Stimulated activated CD8-positive, alpha-beta memory T cell treated with anti-CD3 and anti-CD28 coated beads, Interleukin-12 subunit alpha, Interleukin-12 subunit beta, amount 100 ng/mL, for 24 hours (primary cell): ENCODE measurements at regions not wholly inside any gene's neighbourhood (a gene's known extent, or its start where the extent isn't known, plus 50 kb on each side); places are given as distances from the start of the nearest gene placed in this dataset.

Experiments used
- DNase-seq: peaks from one replicate; pipeline ENCODE4 v3.0.0-alpha.2; 2020; ENCODE audit errors: extremely low read depth

- no peak for DNase-seq
Observed at GRCh38 chr13:106433066-106433465, 102.4 kb downstream of the EFNB2 start.

DNA sequence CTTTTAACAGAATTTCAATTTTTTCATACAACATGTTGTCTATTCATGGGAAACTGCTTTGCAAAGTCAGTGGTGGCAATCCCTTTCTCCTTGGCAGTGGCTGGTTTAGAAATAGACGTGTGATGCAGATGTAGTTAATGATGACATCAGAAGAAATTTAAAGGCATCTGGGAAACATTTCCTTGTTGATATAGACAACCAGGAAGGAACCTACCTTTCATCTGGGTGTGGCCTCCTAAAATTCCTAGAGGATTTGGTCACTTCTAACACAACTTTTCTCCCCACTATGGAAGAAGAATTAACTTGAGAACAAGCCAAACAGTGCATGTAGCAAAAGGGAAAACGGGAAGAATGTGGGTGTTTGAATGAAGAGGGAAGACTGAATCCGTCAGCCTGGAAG, 102.8 kb downstream of the EFNB2 start:
- DNase-seq = no peak

- no peak for DNase-seq
Observed at GRCh38 chr13:106426909-106427308, 108.6 kb downstream of the EFNB2 start.

DNA sequence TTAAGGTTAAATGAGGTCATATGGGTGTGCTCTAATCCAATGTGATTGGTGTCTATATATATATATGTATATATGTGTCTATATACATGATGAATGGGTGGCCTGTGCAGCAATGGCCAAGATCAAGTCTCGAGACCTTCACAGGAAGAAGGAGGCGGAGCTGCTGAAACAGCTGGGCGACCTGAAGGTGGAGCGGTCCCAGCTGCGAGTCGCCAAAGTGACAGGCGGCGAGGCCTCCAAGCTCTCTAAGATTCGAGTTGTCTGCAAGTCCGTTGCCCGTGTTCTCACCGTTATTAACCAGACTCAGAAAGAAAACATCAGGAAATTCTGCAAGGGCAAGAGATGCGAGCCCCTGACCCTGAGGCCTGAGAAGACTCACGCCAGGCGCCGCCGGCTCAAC, 109.8 kb downstream of the EFNB2 start:
- no peak for DNase-seq

DNA sequence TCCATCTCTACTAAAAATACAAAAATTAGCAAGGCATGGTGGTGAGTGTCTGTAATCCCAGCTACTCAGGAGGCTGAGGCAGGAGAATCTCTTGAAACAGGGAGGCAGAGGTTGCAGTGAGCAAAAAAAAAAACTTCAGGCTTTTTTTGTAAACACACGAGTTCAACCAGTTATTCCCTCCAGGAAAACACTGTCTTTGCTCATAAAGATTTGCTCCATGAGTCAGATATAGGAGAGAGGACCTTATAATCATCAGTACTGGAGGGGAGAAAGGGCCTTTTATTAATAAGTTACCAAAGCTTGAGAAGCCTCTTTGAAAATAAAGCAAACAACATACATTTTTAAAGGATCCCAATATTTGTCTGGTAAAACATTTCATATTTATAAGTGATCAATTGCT, 110.7 kb downstream of the EFNB2 start:
- DNase-seq = no peak

DNA sequence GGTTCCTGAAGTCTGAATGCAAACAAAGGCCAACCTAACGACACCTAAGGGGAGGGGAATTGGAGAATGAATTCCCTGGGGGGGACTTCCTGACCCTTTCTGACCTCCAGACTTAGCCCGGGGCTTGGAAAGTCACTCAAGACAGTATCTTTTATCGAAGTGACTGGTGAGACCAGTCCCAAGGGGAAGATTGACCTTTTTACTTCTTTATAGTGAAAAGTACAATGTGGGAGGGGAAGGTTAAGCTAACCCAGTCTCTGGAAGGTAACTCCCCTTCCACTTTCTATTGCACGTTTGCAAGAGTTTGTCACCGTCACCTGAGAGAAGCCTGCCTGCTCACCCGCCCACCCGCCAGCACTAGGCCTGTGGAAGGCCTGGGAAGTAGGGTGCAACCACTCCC, 111.9 kb downstream of the EFNB2 start:
- no peak for DNase-seq

GRCh38 chr13:106418556-106418955, 116.9 kb downstream of the EFNB2 start:
- DNase-seq = no peak

GRCh38 chr13:106417467-106418110, 117.9 kb downstream of the EFNB2 start:
- no peak for DNase-seq

- DNase-seq = no peak
Observed at GRCh38 chr13:106416645-106417044, 118.8 kb downstream of the EFNB2 start.

- DNase-seq = no peak
Observed at GRCh38 chr13:106415971-106416370, 119.5 kb downstream of the EFNB2 start.

- no peak for DNase-seq
Observed at GRCh38 chr13:106415442-106415841, 120.0 kb downstream of the EFNB2 start.

GRCh38 chr13:106407338-106407737, 128.1 kb downstream of the EFNB2 start:
- DNase-seq = no peak

GRCh38 chr13:106405731-106406130, 129.7 kb downstream of the EFNB2 start:
- no peak for DNase-seq

DNA sequence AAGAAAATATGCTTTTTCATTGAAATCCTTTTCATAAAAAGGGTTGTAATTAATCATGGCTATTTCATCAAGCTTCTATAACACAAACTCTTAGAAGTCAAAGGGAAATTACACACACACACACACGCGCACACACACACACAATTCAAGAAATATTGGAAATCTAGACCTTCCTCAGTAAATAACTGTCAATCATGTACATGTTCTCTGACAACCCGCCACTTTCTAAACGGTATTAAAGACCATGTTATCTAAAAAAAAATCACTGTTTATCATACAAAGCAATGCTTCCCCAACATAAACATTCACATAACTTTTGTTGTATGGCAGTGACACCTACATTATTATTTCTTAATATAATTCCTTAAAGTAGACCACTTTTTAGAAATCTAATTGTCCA, 132.2 kb downstream of the EFNB2 start:
- DNase-seq = no peak

DNA sequence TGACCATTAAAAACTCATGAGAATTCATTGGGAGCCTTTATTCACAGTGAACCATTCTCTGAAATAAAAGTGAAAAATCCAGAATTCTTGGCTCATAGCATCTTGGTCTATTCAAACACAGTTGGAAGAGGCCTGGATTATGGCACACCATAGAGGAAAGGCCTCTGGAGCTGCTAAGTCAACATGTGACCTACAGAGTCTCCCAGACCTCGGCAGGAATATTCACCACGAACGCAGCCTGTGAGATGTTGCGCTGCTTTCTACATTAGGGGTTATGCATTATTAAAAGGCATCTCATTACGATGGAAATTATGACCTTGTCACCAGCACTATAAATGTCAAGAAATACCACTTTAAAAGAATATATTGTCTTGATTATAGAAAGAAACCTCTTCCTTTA, 132.6 kb downstream of the EFNB2 start:
- no peak for DNase-seq

GRCh38 chr13:106401081-106401480, 134.4 kb downstream of the EFNB2 start:
- no peak for DNase-seq

DNA sequence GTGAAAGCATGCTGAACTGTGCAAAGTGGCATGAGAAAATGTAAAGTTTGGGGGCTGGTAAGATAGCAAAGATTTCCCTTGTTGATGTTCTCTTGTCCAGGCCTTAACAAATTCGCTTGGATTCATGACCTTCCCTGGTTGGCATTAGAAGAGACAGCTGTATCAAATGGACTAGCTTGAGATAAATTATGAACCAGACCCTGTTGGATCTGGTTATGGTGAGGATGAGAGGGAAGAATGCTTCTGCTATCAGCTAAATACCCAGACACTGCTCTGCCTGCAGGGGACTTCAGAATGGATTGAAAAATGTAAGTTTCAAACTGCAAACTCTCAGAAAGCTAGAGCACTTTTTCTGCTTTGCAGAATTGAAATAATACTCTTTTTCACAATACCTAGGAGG, 135.2 kb downstream of the EFNB2 start:
- no peak for DNase-seq

- DNase-seq = no peak
Observed at GRCh38 chr13:106398289-106398688, 137.2 kb downstream of the EFNB2 start.

- DNase-seq = no peak
Observed at GRCh38 chr13:106393776-106394175, 141.7 kb downstream of the EFNB2 start.

GRCh38 chr13:106391681-106392080, 143.8 kb downstream of the EFNB2 start:
- DNase-seq = no peak

- no peak for DNase-seq
Observed at GRCh38 chr13:106391271-106391670, 144.2 kb downstream of the EFNB2 start.

DNA sequence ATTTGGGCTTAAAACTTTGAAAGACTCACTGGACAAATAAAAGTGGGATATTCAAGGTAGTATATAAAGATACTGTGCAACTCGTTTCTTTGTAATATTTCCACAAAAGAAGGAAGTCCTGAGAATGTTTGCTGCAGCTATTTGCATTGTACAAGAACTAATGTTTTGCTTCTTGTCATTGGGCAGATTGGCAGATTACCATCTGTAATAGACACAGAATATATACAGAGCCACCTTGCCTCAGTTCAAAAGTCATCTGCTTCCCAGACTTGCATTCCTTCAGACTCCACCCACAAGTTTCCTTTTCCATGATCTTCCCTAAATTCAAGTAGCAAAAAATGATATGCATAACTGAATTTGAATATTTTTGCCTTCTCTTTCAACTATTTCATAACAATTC, 145.1 kb downstream of the EFNB2 start:
- DNase-seq = no peak

DNA sequence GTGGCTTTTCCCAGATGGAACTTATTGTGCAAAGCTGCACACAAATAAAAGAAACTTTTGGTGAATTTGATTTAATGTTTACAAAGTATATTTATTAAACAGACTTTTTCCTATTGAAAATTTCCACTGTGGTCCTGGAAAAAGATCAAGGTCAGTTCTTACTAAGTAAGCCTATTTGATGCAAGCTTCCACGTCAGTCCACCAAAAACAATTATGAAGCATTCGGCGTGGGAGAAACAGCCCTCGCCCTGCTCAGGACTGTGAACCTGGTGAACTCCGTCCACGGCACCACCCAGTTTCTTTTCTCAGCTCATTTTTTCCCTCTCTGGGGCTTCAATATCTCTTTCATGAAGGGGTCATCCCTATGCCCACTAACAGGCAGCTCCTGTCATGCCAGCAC, 149.8 kb downstream of the EFNB2 start:
- no peak for DNase-seq

DNA sequence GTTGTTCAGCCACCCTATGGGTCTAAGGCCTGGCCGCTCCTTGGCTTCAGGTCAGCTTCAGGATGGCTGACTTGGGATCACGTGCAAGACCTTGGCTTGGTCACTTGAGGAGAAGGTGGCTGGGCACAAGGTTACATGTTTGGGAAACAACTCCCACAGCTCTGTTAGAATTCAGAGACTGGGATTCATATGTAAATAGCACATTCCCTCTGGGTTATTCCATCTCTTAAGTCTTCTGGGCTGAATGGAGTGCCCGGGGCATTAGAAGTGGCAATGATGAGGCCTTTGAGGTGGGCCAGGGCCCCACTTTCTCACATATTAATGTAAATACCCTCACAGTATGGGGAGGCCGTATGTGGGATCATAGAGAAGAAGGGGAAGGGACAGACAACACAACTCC, 150.9 kb downstream of the EFNB2 start:
- DNase-seq = no peak
